ENCODE measurements at regions not wholly inside any gene's neighbourhood (a gene's known extent, or its start where the extent isn't known, plus 50 kb on each side); places are given as distances from the start of the nearest gene placed in this dataset.

GRCh38 chr15:39501366-39502081 is 79.4 kb upstream of the THBS1 start:
- TF ChIP-seq GATA2 (IDR thresholded peaks at IDR 0.05; ENCODE audit: low read depth, low read length) (no peak), GATA3 (IDR thresholded peaks at IDR 0.05; ENCODE audit: low read depth, low read length) (no peak)

GRCh38 chr15:39502082-39502447 is 78.8 kb upstream of the THBS1 start:
- no peak for TF ChIP-seq GATA2 (IDR thresholded peaks at IDR 0.05; ENCODE audit: low read depth, low read length)
- TF ChIP-seq GATA3 (IDR thresholded peaks at IDR 0.05; ENCODE audit: low read depth, low read length): no peak

GRCh38 chr15:39502611-39503195 is 78.2 kb upstream of the THBS1 start:
- TF ChIP-seq GATA2 (IDR thresholded peaks at IDR 0.05; ENCODE audit: low read depth, low read length): no peak
- no peak for TF ChIP-seq GATA3 (IDR thresholded peaks at IDR 0.05; ENCODE audit: low read depth, low read length)

- TF ChIP-seq GATA3 (IDR thresholded peaks at IDR 0.05; ENCODE audit: low read depth, low read length) (no peak), GATA2 (IDR thresholded peaks at IDR 0.05; ENCODE audit: low read depth, low read length) (no peak)
Observed at GRCh38 chr15:39503526-39503925, 77.4 kb upstream of the THBS1 start.

- TF ChIP-seq GATA2 (IDR thresholded peaks at IDR 0.05; ENCODE audit: low read depth, low read length) (no peak), GATA3 (IDR thresholded peaks at IDR 0.05; ENCODE audit: low read depth, low read length) (no peak)
Observed at GRCh38 chr15:39504808-39505207, 76.1 kb upstream of the THBS1 start.

GRCh38 chr15:39506146-39506545 is 74.7 kb upstream of the THBS1 start:
- TF ChIP-seq GATA2 (IDR thresholded peaks at IDR 0.05; ENCODE audit: low read depth, low read length) (no peak), GATA3 (IDR thresholded peaks at IDR 0.05; ENCODE audit: low read depth, low read length) (no peak)

GRCh38 chr15:39508536-39508935 is 72.3 kb upstream of the THBS1 start:
- TF ChIP-seq GATA2 (IDR thresholded peaks at IDR 0.05; ENCODE audit: low read depth, low read length): no peak
- TF ChIP-seq GATA3 (IDR thresholded peaks at IDR 0.05; ENCODE audit: low read depth, low read length): no peak

- TF ChIP-seq GATA3 (IDR thresholded peaks at IDR 0.05; ENCODE audit: low read depth, low read length): no peak
- no peak for TF ChIP-seq GATA2 (IDR thresholded peaks at IDR 0.05; ENCODE audit: low read depth, low read length)
Observed at GRCh38 chr15:39510001-39510701, 70.7 kb upstream of the THBS1 start.

- TF ChIP-seq GATA3 (IDR thresholded peaks at IDR 0.05; ENCODE audit: low read depth, low read length) (no peak), GATA2 (IDR thresholded peaks at IDR 0.05; ENCODE audit: low read depth, low read length) (no peak)
Observed at GRCh38 chr15:39511000-39511915, 69.6 kb upstream of the THBS1 start.

GRCh38 chr15:39511916-39512260 is 69.0 kb upstream of the THBS1 start:
- TF ChIP-seq GATA3 (IDR thresholded peaks at IDR 0.05; ENCODE audit: low read depth, low read length) (no peak), GATA2 (IDR thresholded peaks at IDR 0.05; ENCODE audit: low read depth, low read length) (no peak)

GRCh38 chr15:39512643-39513042 is 68.2 kb upstream of the THBS1 start:
- TF ChIP-seq GATA3 (IDR thresholded peaks at IDR 0.05; ENCODE audit: low read depth, low read length): no peak
- no peak for TF ChIP-seq GATA2 (IDR thresholded peaks at IDR 0.05; ENCODE audit: low read depth, low read length)

- TF ChIP-seq GATA2 (IDR thresholded peaks at IDR 0.05; ENCODE audit: low read depth, low read length) (no peak), GATA3 (IDR thresholded peaks at IDR 0.05; ENCODE audit: low read depth, low read length) (no peak)
Observed at GRCh38 chr15:39513936-39514335, 66.9 kb upstream of the THBS1 start.

GRCh38 chr15:39514933-39515332 is 65.9 kb upstream of the THBS1 start:
- TF ChIP-seq GATA2 (IDR thresholded peaks at IDR 0.05; ENCODE audit: low read depth, low read length) (no peak), GATA3 (IDR thresholded peaks at IDR 0.05; ENCODE audit: low read depth, low read length) (no peak)

GRCh38 chr15:39515765-39516164 is 65.1 kb upstream of the THBS1 start:
- TF ChIP-seq GATA2 (IDR thresholded peaks at IDR 0.05; ENCODE audit: low read depth, low read length) (no peak), GATA3 (IDR thresholded peaks at IDR 0.05; ENCODE audit: low read depth, low read length) (no peak)

All from SH-SY5Y (cell line).